HG02852 (cell line): ENCODE measurements at regions not wholly inside any gene's neighbourhood (a gene's known extent, or its start where the extent isn't known, plus 50 kb on each side); places are given as distances from the start of the nearest gene placed in this dataset.
"Not testable (repeated sequence)": the region's sequence is repeated elsewhere in the genome, so short reads cannot be mapped to it uniquely, and the experiment has no call there.

Source experiments
- ATAC-seq: cut with Tn5 transposase; IDR thresholded peaks from one replicate; pipeline ENCODE4 v1.9.1; 2021; ENCODE audit warnings: mild to moderate bottlenecking, moderate library complexity; ENCODE audit not compliant: unreplicated experiment

- peak; percentile 79 for ATAC-seq
These were observed 568.7 kb upstream of the UBE2E2 start for GRCh38 chr3:22634433-22634832.

- ATAC-seq, result no peak
These were observed 543.3 kb upstream of the UBE2E2 start for GRCh38 chr3:22659651-22660475.

GRCh38 chr3:22660606-22661005 is 542.5 kb upstream of the UBE2E2 start:
- ATAC-seq, result no peak

- no peak for ATAC-seq
These were observed 541.9 kb upstream of the UBE2E2 start for GRCh38 chr3:22661121-22661700.

DNA sequence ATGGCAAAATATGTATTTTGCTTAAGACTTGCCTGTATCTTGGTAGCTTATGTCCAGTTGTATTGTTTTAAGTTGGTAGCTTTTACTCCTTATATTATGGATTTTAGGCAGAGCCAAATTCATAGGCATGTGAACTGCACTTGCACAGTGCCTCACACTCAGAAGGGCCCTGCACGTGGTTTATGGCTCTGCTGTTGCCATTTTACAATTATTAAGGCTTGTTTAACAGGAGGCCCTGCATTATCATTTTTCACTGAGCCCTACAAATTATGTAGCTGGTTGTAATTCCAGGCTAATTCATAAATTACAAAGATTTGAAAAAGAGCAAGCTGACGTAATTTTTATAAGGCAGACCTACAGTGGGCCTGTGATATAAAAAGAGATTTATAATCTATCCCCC is 537.6 kb upstream of the UBE2E2 start:
- no peak for ATAC-seq

- ATAC-seq, result no peak
These were observed 536.4 kb upstream of the UBE2E2 start for GRCh38 chr3:22666736-22667135.

DNA sequence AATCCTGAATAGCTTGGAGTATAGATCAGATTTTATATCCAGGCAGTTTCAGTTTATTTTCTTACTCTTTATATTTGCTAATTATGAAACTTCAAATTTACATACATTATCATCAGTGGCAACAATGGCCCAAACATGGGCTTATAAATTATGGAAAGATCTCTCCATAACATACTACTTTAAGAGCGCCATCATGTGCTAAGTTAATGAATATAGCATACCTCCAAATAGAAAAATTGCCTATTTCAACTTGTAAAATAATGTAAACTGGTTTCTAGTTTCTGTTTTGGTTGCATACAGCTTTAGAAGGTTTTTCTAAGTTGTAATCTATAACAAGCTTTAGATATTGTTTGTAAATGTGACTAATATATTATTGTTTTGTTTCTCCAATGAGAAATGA is 531.3 kb upstream of the UBE2E2 start:
- ATAC-seq, result no peak

GRCh38 chr3:22684739-22685138 is 518.4 kb upstream of the UBE2E2 start:
- ATAC-seq, result no peak

DNA sequence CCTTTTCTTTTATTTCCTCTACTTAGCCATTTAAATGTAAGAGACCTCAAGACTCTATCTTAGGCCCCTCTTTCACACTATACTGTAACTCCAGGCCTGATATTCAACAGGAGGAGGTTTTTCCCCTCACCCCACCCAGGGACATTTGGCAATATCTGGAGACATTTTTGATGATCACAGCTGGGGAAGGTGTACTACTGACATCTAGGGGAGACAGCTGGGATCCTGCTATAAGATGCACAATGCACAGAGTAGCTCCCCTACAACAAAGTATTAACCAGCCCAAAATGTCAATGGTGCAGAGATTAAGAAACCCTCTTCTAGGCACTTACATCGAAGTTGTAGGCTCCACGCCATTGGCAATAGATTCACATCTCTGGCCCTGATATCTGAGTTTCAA is 517.5 kb upstream of the UBE2E2 start:
- ATAC-seq, result no peak

- ATAC-seq, result no peak
These were observed 511.7 kb upstream of the UBE2E2 start for GRCh38 chr3:22691407-22691806.

DNA sequence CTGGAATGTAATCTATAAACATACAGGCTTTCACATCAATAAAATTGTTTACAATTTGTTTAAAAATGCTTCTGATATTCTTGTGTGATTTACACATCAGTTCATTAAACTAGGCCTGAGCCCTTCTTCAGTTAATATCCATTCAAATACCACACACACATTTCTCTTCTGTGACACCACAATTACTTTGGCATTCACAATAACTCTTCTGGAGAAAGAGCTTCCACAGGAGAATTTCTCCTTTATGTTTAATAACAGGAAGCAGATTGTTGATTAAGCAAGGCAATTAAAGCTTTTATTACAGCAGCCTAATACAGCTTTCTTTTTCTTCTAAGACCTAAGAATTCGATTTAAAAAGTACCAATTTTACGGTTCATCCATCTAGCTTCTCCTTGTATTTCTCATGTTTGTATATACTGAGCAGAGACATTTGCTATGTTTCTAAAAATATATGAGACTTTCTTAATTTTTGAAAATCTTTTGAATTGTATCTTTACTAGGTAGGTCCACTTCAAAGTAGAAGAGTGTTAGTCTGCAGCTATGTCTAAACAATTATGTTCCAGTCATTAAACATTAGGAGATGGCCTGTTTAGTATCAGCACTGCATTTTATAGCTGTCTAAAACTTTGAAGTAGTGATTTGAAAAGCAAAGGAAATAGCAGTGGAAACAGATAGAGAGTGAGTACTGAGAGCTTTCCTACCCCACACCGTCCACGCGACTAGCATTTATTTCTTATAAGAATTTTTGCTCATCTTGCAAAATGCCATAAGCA is 511.1 kb upstream of the UBE2E2 start:
- ATAC-seq, result no peak

DNA sequence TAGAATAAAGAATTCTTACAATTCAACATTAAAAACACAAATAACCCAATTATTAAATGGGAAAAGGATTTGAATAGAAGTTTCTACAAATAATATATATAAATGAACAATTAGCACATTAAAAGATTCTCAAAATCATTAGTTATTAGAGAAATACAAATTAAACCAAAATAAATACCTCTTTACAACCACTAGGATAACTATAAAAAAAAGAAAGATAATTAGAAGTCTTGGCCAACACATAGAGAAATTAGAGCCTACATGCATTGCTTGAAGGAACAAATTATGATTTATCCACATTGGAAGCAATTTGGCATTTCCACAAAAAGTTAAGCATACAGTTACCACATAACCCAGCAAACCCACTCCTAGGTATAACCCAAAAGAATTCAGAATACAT is 502.3 kb upstream of the UBE2E2 start:
- ATAC-seq, result no peak

DNA sequence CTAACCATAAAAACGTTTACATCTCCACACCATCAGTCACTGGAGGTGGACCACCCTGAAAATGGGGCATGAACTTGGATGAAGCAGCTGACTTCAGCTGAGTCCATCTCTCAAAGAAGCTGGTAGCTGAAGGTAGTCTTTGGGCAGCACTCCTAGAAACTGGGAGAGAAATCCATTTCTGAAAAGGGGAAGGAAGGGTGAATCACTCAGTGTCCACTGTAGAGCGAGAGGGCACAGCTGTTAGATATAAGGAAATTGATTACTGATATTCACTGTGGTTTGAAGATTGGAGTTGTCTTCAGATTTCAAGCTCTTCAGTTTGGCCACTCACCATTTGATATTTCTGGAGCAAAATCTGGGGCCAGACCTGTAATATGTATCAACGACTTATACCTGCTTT is 499.0 kb upstream of the UBE2E2 start:
- no peak for ATAC-seq

GRCh38 chr3:22704571-22705354 is 498.4 kb upstream of the UBE2E2 start:
- ATAC-seq, result no peak

- not testable (repeated sequence) for ATAC-seq
These were observed 496.2 kb upstream of the UBE2E2 start for GRCh38 chr3:22706922-22707321.

- no peak for ATAC-seq
These were observed 489.2 kb upstream of the UBE2E2 start for GRCh38 chr3:22713936-22714335.

GRCh38 chr3:22714749-22715148 is 488.4 kb upstream of the UBE2E2 start:
- ATAC-seq, result no peak

DNA sequence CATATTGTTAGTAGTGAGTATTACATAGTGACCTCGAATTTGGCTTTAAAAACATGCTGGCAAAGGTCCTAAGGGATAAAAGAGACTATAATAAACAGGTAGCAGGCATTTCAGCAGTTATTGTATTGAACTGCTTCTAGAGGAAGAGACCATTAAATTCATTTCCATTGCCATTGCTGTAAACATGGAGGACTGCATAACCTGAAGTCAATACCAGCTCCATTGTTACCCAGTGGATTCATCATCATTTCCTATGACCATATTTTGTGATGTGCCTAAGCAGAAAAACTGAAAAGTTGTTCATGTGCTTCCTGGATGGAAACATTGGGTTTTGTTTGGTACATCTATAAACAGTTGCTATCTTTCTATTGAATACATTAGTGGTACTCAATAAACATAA is 482.5 kb upstream of the UBE2E2 start:
- no peak for ATAC-seq

- no peak for ATAC-seq
These were observed 478.7 kb upstream of the UBE2E2 start for GRCh38 chr3:22724420-22724819.

DNA sequence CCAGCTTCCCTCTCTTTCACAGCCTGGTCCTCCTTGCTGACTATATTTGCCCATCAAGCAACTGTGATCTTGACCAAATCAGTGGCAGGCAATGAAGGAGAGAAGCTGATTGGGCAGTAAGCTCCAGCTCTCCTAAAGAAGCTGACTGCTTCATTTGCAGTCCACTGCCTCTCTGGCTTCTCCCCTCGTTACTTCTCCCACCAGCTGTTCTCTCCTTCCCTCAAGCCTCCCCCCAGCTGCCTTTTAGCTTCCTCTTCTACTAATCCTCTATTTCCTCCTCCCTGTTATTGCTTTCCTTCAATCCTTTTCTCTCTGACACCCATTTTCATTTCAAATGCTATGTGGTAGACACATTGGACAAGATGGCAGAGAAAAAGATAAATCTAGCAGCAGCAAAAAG is 474.7 kb upstream of the UBE2E2 start:
- ATAC-seq, result no peak

- no peak for ATAC-seq
These were observed 473.9 kb upstream of the UBE2E2 start for GRCh38 chr3:22729212-22729611.
